OCI-LY1 (cell line): ENCODE measurements at regions not wholly inside any gene's neighbourhood (a gene's known extent, or its start where the extent isn't known, plus 50 kb on each side); places are given as distances from the start of the nearest gene placed in this dataset.

Source experiments
- H2AFZ ChIP-seq: fragments of 200-600 bp; sonication (generic), shearing (Covaris generic); 2 replicates; pipeline ENCODE4 v1.6.0; 2014; ENCODE audit warnings: antibody characterized with exemption, mild to moderate bottlenecking, low read length
- H3F3A ChIP-seq: fragments of 200-600 bp; sonication (generic), shearing (Covaris generic); 2 replicates; pipeline ENCODE4 v1.6.0; 2014; ENCODE audit warnings: mild to moderate bottlenecking, antibody characterized with exemption, low read length, moderate library complexity; ENCODE audit not compliant: insufficient read depth
- H3K27ac ChIP-seq: fragments of 200-600 bp; sonication (generic); 2 replicates; pipeline ENCODE4 v1.5.1; 2014; ENCODE audit warnings: low read length, mixed run types, mild to moderate bottlenecking, low read depth; ENCODE audit not compliant: poor library complexity, severe bottlenecking
- H3K27me3 ChIP-seq: fragments of 200-600 bp; sonication (generic); 2 replicates; pipeline ENCODE4 v1.6.0; 2014; ENCODE audit warnings: antibody characterized with exemption, mild to moderate bottlenecking, low read length, moderate library complexity; ENCODE audit not compliant: insufficient read depth
- H3K36me3 ChIP-seq: fragments of 200-600 bp; sonication (generic); 2 replicates; pipeline ENCODE4 v1.6.1; 2014; ENCODE audit warnings: mild to moderate bottlenecking, antibody characterized with exemption, low read length, moderate library complexity, mixed read lengths; ENCODE audit not compliant: insufficient read depth
- H3K4me1 ChIP-seq: fragments of 200-600 bp; sonication (generic); 2 replicates; pipeline ENCODE4 v1.5.1; 2014; ENCODE audit warnings: mild to moderate bottlenecking, low read length, moderate library complexity; ENCODE audit not compliant: insufficient read depth, severe bottlenecking
- H3K4me2 ChIP-seq: fragments of 200-600 bp; sonication (generic), shearing (Covaris generic); 2 replicates; pipeline ENCODE4 v1.6.1; 2014; ENCODE audit warnings: low read length
- H3K4me3 ChIP-seq: fragments of 200-600 bp; sonication (generic); 2 replicates; pipeline ENCODE4 v1.5.1; 2014; ENCODE audit warnings: low read length, low read depth, mild to moderate bottlenecking, mixed read lengths; ENCODE audit not compliant: poor library complexity, severe bottlenecking
- H3K79me2 ChIP-seq: fragments of 200-600 bp; shearing (Covaris generic); 2 replicates; pipeline ENCODE4 v1.6.1; 2016; ENCODE audit warnings: mixed run types, low read length, mixed read lengths; ENCODE audit not compliant: insufficient read depth
- H3K9ac ChIP-seq: fragments of 200-600 bp; sonication (generic), shearing (Covaris generic); 2 replicates; pipeline ENCODE4 v1.6.1; 2014; ENCODE audit warnings: mild to moderate bottlenecking, low read length, mixed read lengths
- H3K9me2 ChIP-seq: fragments of 200-600 bp; sonication (generic), shearing (Covaris generic); 2 replicates; pipeline ENCODE4 v1.6.1; 2014; ENCODE audit warnings: low read depth, mild to moderate bottlenecking, low read length, mixed read lengths
- H3K9me3 ChIP-seq: fragments of 200-600 bp; shearing (Covaris generic); 2 replicates; pipeline ENCODE4 v1.6.1; 2014; ENCODE audit warnings: low read length, mixed read lengths
- H4K20me1 ChIP-seq: fragments of 200-600 bp; sonication (generic), shearing (Covaris generic); 2 replicates; pipeline ENCODE4 v1.6.0; 2016; ENCODE audit warnings: mild to moderate bottlenecking, low read length; ENCODE audit not compliant: insufficient read depth
- EZH2 ChIP-seq: fragments of 200-600 bp; sonication (generic), shearing (Covaris generic); IDR thresholded peaks from 2 replicates; pipeline ENCODE4 v1.8.0; 2017; ENCODE audit warnings: borderline replicate concordance, mixed run types, mild to moderate bottlenecking, antibody characterized with exemption, low read length, moderate library complexity, mixed read lengths
- TF ChIP-seq, protein P1 (sequence below): fragments of 200-600 bp; sonication (generic), shearing (Covaris generic); IDR thresholded peaks from 2 replicates; pipeline ENCODE4 v1.5.1; 2017; ENCODE audit warnings: mild to moderate bottlenecking, antibody characterized with exemption, low read length, moderate library complexity, mixed read lengths

DNA sequence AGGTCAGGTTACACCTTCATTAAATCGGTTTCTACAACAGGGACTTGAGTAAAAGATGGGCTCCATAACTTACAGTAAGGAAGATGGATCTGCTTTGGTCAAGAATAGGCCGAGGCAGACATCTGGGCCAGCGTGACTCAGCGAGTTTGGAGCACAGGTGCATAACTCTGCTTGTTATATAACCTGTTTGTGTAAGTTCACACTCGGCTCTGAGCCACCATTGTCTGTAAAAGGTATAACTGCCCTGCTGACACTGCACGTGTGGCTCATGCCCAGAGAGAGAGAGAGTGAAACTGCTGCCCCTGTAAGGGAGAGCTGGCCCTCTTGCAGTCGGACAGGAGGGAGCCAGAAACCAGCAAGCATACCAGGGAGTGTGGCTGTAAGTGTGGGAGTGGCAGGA is 737.9 kb upstream of the SLC35B3 start:
- no peak overlapping the region for H3K4me3 ChIP-seq
- H3K9me2 ChIP-seq = no peaks in the 10 kb centered on the region
- no peak overlapping the region for H3K9ac ChIP-seq
- H4K20me1 ChIP-seq = no peaks in the 10 kb centered on the region
- no peak overlapping the region for H3K4me2 ChIP-seq
- no peak for TF ChIP-seq EZH2
- TF ChIP-seq, protein P1, sequence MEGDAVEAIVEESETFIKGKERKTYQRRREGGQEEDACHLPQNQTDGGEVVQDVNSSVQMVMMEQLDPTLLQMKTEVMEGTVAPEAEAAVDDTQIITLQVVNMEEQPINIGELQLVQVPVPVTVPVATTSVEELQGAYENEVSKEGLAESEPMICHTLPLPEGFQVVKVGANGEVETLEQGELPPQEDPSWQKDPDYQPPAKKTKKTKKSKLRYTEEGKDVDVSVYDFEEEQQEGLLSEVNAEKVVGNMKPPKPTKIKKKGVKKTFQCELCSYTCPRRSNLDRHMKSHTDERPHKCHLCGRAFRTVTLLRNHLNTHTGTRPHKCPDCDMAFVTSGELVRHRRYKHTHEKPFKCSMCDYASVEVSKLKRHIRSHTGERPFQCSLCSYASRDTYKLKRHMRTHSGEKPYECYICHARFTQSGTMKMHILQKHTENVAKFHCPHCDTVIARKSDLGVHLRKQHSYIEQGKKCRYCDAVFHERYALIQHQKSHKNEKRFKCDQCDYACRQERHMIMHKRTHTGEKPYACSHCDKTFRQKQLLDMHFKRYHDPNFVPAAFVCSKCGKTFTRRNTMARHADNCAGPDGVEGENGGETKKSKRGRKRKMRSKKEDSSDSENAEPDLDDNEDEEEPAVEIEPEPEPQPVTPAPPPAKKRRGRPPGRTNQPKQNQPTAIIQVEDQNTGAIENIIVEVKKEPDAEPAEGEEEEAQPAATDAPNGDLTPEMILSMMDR = no peak
- H3K27ac ChIP-seq = no peak overlapping the region
- H3K36me3 ChIP-seq = no peaks in the 10 kb centered on the region
- H3F3A ChIP-seq = no peaks in the 10 kb centered on the region
- no peak overlapping the region for H2AFZ ChIP-seq
- no peaks in the 10 kb centered on the region for H3K9me3 ChIP-seq
- no peaks in the 10 kb centered on the region for H3K4me1 ChIP-seq
- H3K79me2 ChIP-seq = no peaks in the 10 kb centered on the region
- no peaks in the 10 kb centered on the region for H3K27me3 ChIP-seq

DNA sequence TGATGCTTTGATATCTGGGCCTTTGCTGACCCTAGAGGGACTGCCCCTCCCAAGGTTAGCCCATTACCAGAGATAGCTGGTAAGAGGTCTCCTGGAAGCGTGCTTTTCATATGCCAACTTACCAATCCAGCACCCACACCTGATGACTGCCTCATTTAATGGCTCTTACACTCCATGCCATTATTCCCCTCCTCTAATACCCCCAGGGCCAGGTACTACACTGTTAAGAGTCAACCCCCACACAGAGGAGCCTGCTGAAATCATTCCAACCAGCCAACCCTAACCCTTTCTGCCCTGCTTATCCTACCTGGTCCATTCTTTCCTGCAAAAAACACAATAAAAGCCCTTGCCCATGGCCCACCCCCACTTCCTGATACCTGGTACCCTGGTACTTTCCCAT is 736.8 kb upstream of the SLC35B3 start:
- Histone ChIP-seq H3K79me2 (no peaks in the 10 kb centered on the region), H3K4me3 (no peak overlapping the region), H3K27me3 (no peaks in the 10 kb centered on the region), H3K27ac (no peak overlapping the region), H3K9ac (no peak overlapping the region), H3K4me1 (no peaks in the 10 kb centered on the region), H3K4me2 (no peak overlapping the region), H4K20me1 (no peaks in the 10 kb centered on the region), H3K36me3 (no peaks in the 10 kb centered on the region), H3K9me3 (no peaks in the 10 kb centered on the region), H3F3A (no peaks in the 10 kb centered on the region), H2AFZ (no peak overlapping the region), H3K9me2 (no peaks in the 10 kb centered on the region)
- TF ChIP-seq EZH2 = no peak
- TF ChIP-seq, protein P1 = no peak

DNA sequence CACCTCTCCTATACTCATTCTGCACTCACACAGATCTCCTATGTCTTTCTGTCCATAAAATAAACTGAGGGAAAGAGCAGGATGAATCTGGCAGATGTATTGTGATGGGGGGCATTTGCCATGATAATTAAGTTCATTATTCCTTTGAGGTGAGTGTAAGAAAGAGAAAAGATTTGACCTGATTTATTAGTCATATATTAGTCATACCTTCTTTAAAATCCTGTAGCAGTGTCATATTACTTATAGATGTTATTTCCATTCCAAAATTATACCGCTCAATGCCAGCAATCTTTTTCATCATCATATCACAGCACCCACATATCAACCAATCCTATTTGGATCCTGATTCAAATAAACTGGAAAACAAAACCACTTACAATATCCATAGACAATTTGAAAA is 733.3 kb upstream of the SLC35B3 start:
- Histone ChIP-seq H3K9me3 (no peaks in the 10 kb centered on the region), H3F3A (no peaks in the 10 kb centered on the region), H3K9ac (no peak overlapping the region), H3K9me2 (no peaks in the 10 kb centered on the region), H3K4me3 (no peak overlapping the region), H2AFZ (no peak overlapping the region), H3K4me2 (no peak overlapping the region), H3K27me3 (no peaks in the 10 kb centered on the region), H3K36me3 (no peaks in the 10 kb centered on the region), H3K27ac (no peak overlapping the region), H3K4me1 (no peaks in the 10 kb centered on the region), H3K79me2 (no peaks in the 10 kb centered on the region), H4K20me1 (no peaks in the 10 kb centered on the region)
- TF ChIP-seq, protein P1 = no peak
- TF ChIP-seq EZH2 = no peak
